HEK293T (cell line): ENCODE measurements at regions not wholly inside any gene's neighbourhood (a gene's known extent, or its start where the extent isn't known, plus 50 kb on each side); places are given as distances from the start of the nearest gene placed in this dataset.

Source experiments
- ARNT ChIP-seq: fragments of 450-650 bp; IDR thresholded peaks from 2 replicates; pipeline ENCODE4 v1.6.1; 2017; ENCODE audit warnings: mild to moderate bottlenecking
- BHLHE40 ChIP-seq: fragments of 450-650 bp; IDR thresholded peaks from 2 replicates; pipeline ENCODE4 v1.6.1; 2016; ENCODE audit warnings: mild to moderate bottlenecking, moderate library complexity, borderline replicate concordance
- LEF1 ChIP-seq: fragments of 450-650 bp; IDR thresholded peaks from 2 replicates; pipeline ENCODE4 v1.6.1; 2017; ENCODE audit warnings: mild to moderate bottlenecking, borderline replicate concordance
- NFRKB ChIP-seq: fragments of 450-650 bp; IDR thresholded peaks from 2 replicates; pipeline ENCODE4 v1.6.1; 2016; ENCODE audit warnings: mild to moderate bottlenecking, moderate library complexity
- SP1 ChIP-seq: fragments of 450-650 bp; IDR thresholded peaks from 2 replicates; pipeline ENCODE4 v1.6.1; 2017
- SUZ12 ChIP-seq: fragments of 450-650 bp; IDR thresholded peaks from 2 replicates; pipeline ENCODE4 v1.6.1; 2016; ENCODE audit warnings: mild to moderate bottlenecking

GRCh38 chr2:222792001-222792611 is 68.7 kb upstream of the ACSL3 start:
- TF ChIP-seq SP1 (no peak), BHLHE40 (no peak), NFRKB (no peak), ARNT (no peak), LEF1 (no peak), SUZ12 (no peak)
